ENCODE measurements at regions not wholly inside any gene's neighbourhood (a gene's known extent, or its start where the extent isn't known, plus 50 kb on each side); places are given as distances from the start of the nearest gene placed in this dataset.

DNA sequence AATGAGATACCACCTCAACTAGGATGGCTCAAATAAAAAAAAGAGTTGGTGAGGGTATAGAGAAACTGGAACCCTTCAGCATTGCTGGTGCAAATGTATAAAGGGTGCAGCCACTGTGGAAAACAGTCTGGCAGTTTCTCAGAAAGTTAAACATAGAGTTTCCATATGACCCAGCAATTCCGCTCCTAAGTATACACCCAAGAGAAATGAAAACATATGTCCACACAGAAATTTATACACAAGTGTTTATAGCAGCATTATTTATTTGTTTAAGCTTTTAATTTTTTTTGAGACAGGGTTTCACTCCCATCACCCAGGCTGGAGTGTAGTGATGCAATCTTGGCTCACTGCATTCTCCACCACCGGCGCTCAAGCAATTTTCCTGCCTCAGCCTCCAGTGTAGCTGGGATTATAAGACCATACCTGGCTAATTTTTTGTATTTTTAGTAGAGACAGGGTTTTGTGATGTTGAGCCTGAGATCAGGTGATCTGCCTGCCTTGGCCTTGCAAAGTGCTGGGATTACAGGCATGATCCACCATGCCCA, 118.2 kb upstream of the KIF5B start:
- H3K27ac ChIP-seq (ENCODE audit: low read length) = no peak overlapping the region
- DNase-seq = no peak
- peaks cover 9% of the 10 kb centered on the region for H3K9me3 ChIP-seq (ENCODE audit: control insufficient read depth, low read depth, low read length)
- H3K4me1 ChIP-seq (ENCODE audit: control insufficient read depth, insufficient read depth, low read length) = no peaks in the 10 kb centered on the region
- H3K27me3 ChIP-seq (ENCODE audit: control insufficient read depth, insufficient read depth, low read length) = no peaks in the 10 kb centered on the region
- no peaks in the 10 kb centered on the region for H3K36me3 ChIP-seq (ENCODE audit: control insufficient read depth, insufficient read depth, low read length)
- H3K4me3 ChIP-seq (ENCODE audit: low read length) = no peak overlapping the region
- no CpG with 5 or more reads among the region's 3 CpGs for WGBS (ENCODE audit: insufficient coverage, low lambda C conversion rate)

DNA sequence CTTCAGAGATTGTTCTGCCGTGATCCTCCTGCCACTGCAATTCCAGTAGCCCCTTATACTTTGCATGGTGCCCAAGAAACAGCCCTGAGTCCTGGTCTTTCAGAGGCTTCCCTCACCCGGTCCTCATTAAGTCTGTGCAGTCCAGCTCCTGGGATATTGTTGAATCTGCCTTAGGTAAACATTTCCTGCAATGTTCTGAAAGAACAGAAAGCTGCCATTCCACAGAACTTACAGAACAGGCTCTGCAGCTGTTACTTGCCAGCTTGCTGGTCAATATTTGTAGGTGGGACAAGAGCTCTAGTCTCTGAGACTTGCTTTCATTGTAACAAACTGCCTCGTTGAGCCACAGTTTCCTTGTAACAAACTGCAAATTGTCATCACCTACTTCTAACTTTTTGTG, 115.0 kb upstream of the KIF5B start:
- no peak overlapping the region for H3K4me3 ChIP-seq (ENCODE audit: low read length)
- no peaks in the 10 kb centered on the region for H3K36me3 ChIP-seq (ENCODE audit: control insufficient read depth, insufficient read depth, low read length)
- no CpG with 5 or more reads among the region's 3 CpGs for WGBS (ENCODE audit: insufficient coverage, low lambda C conversion rate)
- peaks cover 9% of the 10 kb centered on the region for H3K9me3 ChIP-seq (ENCODE audit: control insufficient read depth, low read depth, low read length)
- H3K27ac ChIP-seq (ENCODE audit: low read length) = no peak overlapping the region
- no peaks in the 10 kb centered on the region for H3K27me3 ChIP-seq (ENCODE audit: control insufficient read depth, insufficient read depth, low read length)
- no peaks in the 10 kb centered on the region for H3K4me1 ChIP-seq (ENCODE audit: control insufficient read depth, insufficient read depth, low read length)
- DNase-seq = peak; percentile 21 to 53

DNA sequence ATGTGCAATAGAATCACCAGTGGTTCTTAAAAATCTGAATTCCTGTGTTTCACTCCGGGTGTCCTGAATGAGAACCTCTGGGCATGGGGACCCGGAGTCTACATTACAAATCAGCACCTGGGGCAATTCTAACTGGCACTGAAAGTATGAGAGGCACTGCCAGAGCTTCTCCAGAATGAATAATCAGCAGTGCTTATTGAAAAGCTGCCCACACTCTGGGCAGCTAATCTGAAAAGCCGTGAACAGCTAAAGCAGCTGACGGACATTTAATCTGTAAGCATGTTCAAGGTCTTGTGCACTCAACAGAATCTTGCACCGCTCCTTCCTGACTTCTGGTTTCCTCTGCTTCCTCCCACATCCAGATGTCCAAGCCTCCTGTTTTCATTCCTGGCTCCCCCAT, 113.3 kb upstream of the KIF5B start:
- H3K27me3 ChIP-seq (ENCODE audit: control insufficient read depth, insufficient read depth, low read length) = no peaks in the 10 kb centered on the region
- WGBS (ENCODE audit: insufficient coverage, low lambda C conversion rate) = no CpG with 5 or more reads among the region's 5 CpGs
- no peak for DNase-seq
- no peaks in the 10 kb centered on the region for H3K36me3 ChIP-seq (ENCODE audit: control insufficient read depth, insufficient read depth, low read length)
- peaks cover 8% of the 10 kb centered on the region for H3K9me3 ChIP-seq (ENCODE audit: control insufficient read depth, low read depth, low read length)
- H3K4me3 ChIP-seq (ENCODE audit: low read length) = no peak overlapping the region
- no peak overlapping the region for H3K27ac ChIP-seq (ENCODE audit: low read length)
- H3K4me1 ChIP-seq (ENCODE audit: control insufficient read depth, insufficient read depth, low read length) = peaks cover 5% of the 10 kb centered on the region

DNA sequence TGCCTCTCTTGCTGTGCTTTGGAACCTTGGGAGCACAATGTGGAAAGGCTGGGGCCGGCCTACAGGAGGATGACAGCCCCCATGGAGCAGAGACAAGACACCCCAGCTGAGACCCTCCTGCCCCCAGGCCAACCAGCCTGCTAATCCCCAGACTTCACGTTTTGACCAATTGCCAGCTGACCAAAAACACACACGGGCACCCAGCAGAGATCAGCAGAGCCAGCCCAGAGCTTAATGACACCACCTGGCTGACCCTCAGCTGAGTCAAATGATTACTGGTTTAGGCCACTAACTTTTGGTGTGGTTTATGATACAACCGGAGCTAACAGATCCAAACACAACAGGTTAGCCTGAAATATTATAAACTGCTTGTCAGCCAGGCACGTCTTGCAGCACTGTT, 111.2 kb upstream of the KIF5B start:
- Histone ChIP-seq H3K36me3 (ENCODE audit: control insufficient read depth, insufficient read depth, low read length) (no peaks in the 10 kb centered on the region), H3K9me3 (ENCODE audit: control insufficient read depth, low read depth, low read length) (no peaks in the 10 kb centered on the region), H3K4me1 (ENCODE audit: control insufficient read depth, insufficient read depth, low read length) (peaks cover 17% of the 10 kb centered on the region), H3K27me3 (ENCODE audit: control insufficient read depth, insufficient read depth, low read length) (no peaks in the 10 kb centered on the region), H3K27ac (ENCODE audit: low read length) (no peak overlapping the region), H3K4me3 (ENCODE audit: low read length) (no peak overlapping the region)
- no peak for DNase-seq
- WGBS (ENCODE audit: insufficient coverage, low lambda C conversion rate) = no CpG with 5 or more reads among the region's 5 CpGs

DNA sequence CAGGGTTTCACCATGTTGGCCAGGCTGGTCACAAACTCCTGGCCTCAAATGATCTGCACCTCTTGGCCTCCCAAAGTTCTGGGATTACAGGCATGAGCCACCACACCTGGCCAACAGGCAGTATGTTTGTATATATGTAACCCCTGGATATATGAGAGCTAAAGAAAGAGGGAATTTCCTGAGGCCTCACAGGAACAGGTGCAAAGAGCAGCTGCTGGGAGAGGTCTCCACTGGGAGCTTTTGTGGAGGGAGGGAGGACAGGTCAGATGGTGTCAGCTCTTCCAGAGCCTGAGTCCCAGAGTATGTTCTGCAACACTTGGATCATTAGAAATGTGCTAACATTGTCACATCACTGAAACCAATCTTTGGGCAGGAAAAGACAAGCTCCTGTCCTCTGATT, 110.1 kb upstream of the KIF5B start:
- no peaks in the 10 kb centered on the region for H3K27me3 ChIP-seq (ENCODE audit: control insufficient read depth, insufficient read depth, low read length)
- H3K4me1 ChIP-seq (ENCODE audit: control insufficient read depth, insufficient read depth, low read length) = peaks cover 17% of the 10 kb centered on the region
- H3K27ac ChIP-seq (ENCODE audit: low read length) = no peak overlapping the region
- DNase-seq = peak; percentile 50 to 77
- H3K4me3 ChIP-seq (ENCODE audit: low read length) = no peak overlapping the region
- no peaks in the 10 kb centered on the region for H3K9me3 ChIP-seq (ENCODE audit: control insufficient read depth, low read depth, low read length)
- H3K36me3 ChIP-seq (ENCODE audit: control insufficient read depth, insufficient read depth, low read length) = no peaks in the 10 kb centered on the region

DNA sequence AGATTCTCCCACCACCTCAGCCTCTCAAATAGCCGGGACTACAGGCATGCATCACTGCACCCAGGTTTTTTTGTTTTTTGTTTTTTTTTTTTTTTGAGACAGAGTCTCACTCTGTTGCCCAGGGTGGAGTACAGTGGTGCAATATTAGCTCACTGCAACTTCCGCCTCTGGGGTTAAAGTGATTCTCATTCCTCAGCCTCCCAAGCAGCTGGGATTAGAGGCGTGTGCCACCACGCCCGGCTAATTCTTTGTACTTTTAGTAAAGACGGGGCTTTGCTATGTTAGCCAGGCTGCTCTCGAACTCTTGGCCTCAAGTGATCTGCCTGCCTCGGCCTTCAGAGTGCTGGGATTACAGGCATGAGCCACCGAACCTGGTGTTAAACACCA, 107.5 kb upstream of the KIF5B start:
- WGBS (ENCODE audit: insufficient coverage, low lambda C conversion rate) = 43% methylated on average over 1 of the region's 9 CpGs
- Histone ChIP-seq H3K36me3 (ENCODE audit: control insufficient read depth, insufficient read depth, low read length) (no peaks in the 10 kb centered on the region), H3K4me1 (ENCODE audit: control insufficient read depth, insufficient read depth, low read length) (peaks cover 17% of the 10 kb centered on the region), H3K27me3 (ENCODE audit: control insufficient read depth, insufficient read depth, low read length) (no peaks in the 10 kb centered on the region), H3K27ac (ENCODE audit: low read length) (peak overlapping the region; percentile 59), H3K9me3 (ENCODE audit: control insufficient read depth, low read depth, low read length) (no peaks in the 10 kb centered on the region), H3K4me3 (ENCODE audit: low read length) (no peak overlapping the region)
- peak; percentile 50 to 58 for DNase-seq

DNA sequence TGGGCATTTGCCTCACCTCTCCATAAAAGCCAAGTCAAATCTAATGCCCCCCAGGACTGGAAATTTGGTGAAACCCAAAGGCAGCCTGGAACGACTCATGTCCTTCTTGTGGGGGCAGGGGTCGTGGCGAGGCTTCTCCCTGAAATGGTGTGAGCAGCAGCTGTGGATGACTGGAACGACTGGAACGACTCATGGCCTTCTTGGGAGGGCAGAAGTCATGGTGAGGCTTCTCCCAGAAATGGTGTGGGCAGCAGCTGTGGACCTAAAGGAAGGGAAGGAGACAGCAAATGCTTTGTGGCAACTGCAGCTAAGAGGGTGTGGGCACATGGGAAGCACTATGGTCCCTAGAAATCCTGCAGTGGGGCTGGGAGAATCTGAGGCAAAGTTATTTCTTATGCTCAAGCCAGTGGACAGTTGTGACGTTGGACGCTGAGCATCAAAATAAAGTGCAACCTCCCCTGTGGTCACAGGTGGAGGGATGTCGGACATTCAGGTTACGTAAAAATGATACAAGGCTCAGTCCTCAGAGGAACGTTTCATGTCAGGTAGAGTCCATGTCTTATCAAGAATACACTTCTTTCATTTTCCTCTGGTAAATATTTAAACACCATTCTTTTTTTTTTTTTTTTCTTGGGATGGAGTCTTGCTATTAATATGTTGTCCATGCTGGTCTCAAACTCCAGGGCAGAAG, 107.0 kb upstream of the KIF5B start:
- Histone ChIP-seq H3K27me3 (ENCODE audit: control insufficient read depth, insufficient read depth, low read length) (no peaks in the 10 kb centered on the region), H3K36me3 (ENCODE audit: control insufficient read depth, insufficient read depth, low read length) (no peaks in the 10 kb centered on the region), H3K4me1 (ENCODE audit: control insufficient read depth, insufficient read depth, low read length) (peaks cover 17% of the 10 kb centered on the region), H3K4me3 (ENCODE audit: low read length) (no peak overlapping the region), H3K9me3 (ENCODE audit: control insufficient read depth, low read depth, low read length) (no peaks in the 10 kb centered on the region), H3K27ac (ENCODE audit: low read length) (peak overlapping the region; percentile 59)
- DNase-seq = peak; percentile 32 to 79
- no CpG with 5 or more reads among the region's 10 CpGs for WGBS (ENCODE audit: insufficient coverage, low lambda C conversion rate)

DNA sequence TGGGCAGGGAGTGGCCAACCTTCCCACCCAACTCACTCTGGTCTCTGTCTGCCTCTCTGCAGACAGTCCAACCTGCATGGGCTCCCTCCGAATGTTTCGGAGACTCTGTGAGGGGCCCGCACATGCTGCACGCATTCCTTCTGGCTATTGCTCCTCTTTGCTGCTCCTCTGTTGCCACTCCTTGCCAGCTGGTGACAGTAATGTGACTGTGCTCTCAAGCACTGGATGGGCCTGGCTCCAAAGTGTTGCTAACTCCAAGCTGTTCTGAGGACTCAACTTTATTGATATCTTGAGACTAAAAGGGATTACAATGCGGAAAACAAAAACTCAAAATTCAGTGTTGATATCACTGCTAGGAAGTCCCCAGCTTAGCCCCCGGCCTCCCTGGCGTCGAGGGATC, 105.4 kb upstream of the KIF5B start:
- peaks cover 17% of the 10 kb centered on the region for H3K4me1 ChIP-seq (ENCODE audit: control insufficient read depth, insufficient read depth, low read length)
- H3K27ac ChIP-seq (ENCODE audit: low read length) = no peak overlapping the region
- no peaks in the 10 kb centered on the region for H3K36me3 ChIP-seq (ENCODE audit: control insufficient read depth, insufficient read depth, low read length)
- no peak for DNase-seq
- no peaks in the 10 kb centered on the region for H3K27me3 ChIP-seq (ENCODE audit: control insufficient read depth, insufficient read depth, low read length)
- no CpG with 5 or more reads among the region's 8 CpGs for WGBS (ENCODE audit: insufficient coverage, low lambda C conversion rate)
- no peak overlapping the region for H3K4me3 ChIP-seq (ENCODE audit: low read length)
- H3K9me3 ChIP-seq (ENCODE audit: control insufficient read depth, low read depth, low read length) = no peaks in the 10 kb centered on the region

DNA sequence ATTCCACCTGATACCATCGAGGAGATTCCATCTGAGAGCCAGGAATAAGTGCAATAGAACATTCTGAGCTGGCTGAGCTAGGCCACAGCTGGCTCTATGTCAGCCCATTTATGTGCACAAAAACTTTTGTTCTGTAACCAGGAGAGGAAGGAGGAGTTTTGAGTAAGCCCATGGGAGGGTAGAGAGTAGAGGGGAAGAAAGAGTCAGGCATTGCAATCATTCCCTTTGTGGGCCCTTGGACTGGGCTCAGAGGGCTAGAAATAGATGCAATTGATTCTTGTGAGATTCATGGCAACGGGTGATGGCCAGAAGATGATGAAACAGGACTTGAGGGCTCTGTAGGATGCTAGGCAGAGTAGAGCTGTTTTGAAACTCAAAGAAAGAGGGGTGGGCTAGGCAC, 104.6 kb upstream of the KIF5B start:
- Histone ChIP-seq H3K27me3 (ENCODE audit: control insufficient read depth, insufficient read depth, low read length) (no peaks in the 10 kb centered on the region), H3K4me1 (ENCODE audit: control insufficient read depth, insufficient read depth, low read length) (peaks cover 15% of the 10 kb centered on the region), H3K27ac (ENCODE audit: low read length) (no peak overlapping the region), H3K9me3 (ENCODE audit: control insufficient read depth, low read depth, low read length) (no peaks in the 10 kb centered on the region), H3K36me3 (ENCODE audit: control insufficient read depth, insufficient read depth, low read length) (no peaks in the 10 kb centered on the region), H3K4me3 (ENCODE audit: low read length) (no peak overlapping the region)
- no peak for DNase-seq
- no CpG with 5 or more reads among the region's 2 CpGs for WGBS (ENCODE audit: insufficient coverage, low lambda C conversion rate)

DNA sequence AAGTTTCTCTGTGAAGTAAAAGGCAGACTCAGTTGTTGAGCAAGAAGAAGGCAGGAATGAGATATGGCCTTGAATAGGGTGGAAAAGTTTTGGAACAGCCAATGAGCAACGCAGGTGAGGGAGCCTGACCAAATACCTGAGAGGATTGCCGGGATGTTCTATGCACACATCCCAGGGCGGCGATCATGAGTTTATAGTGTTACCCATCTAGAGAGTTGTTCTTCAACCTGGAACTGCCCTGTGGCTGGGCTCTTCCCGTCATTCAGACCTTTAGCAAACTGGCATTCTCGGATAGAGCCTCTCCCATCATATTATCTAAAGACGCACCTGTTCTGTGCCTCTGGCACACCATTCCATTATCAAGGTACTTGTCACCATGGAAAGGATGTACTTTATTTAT, 103.0 kb upstream of the KIF5B start:
- Histone ChIP-seq H3K27me3 (ENCODE audit: control insufficient read depth, insufficient read depth, low read length) (no peaks in the 10 kb centered on the region), H3K4me1 (ENCODE audit: control insufficient read depth, insufficient read depth, low read length) (peaks cover 12% of the 10 kb centered on the region), H3K36me3 (ENCODE audit: control insufficient read depth, insufficient read depth, low read length) (no peaks in the 10 kb centered on the region), H3K9me3 (ENCODE audit: control insufficient read depth, low read depth, low read length) (no peaks in the 10 kb centered on the region), H3K4me3 (ENCODE audit: low read length) (no peak overlapping the region), H3K27ac (ENCODE audit: low read length) (no peak overlapping the region)
- WGBS (ENCODE audit: insufficient coverage, low lambda C conversion rate) = no CpG with 5 or more reads among the region's 7 CpGs
- DNase-seq = no peak

DNA sequence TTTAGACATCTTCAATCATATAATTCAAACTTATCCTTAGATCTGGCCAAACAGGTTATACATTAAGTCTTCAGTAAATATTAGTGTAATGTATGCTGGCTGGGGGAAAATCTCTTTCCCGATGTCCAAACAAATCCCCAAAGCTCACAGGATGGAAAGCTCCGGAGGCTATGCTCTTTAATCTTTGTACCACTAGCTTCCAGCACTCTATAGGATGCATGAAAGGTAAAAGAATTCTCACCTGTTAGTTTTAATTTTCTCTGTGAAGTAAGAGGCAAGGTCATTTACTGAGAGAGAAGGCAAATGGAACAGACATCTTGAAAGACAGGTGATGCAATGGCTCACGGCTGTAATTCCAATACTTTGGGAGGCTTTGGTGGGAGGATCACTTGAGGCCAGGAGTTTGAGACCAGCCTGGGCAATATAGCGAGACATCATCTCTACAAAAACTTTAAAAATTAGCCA, 99.8 kb upstream of the KIF5B start:
- no peaks in the 10 kb centered on the region for H3K9me3 ChIP-seq (ENCODE audit: control insufficient read depth, low read depth, low read length)
- no peak for DNase-seq
- H3K4me1 ChIP-seq (ENCODE audit: control insufficient read depth, insufficient read depth, low read length) = no peaks in the 10 kb centered on the region
- H3K27me3 ChIP-seq (ENCODE audit: control insufficient read depth, insufficient read depth, low read length) = no peaks in the 10 kb centered on the region
- no peaks in the 10 kb centered on the region for H3K36me3 ChIP-seq (ENCODE audit: control insufficient read depth, insufficient read depth, low read length)
- no peak overlapping the region for H3K4me3 ChIP-seq (ENCODE audit: low read length)
- H3K27ac ChIP-seq (ENCODE audit: low read length) = no peak overlapping the region
- no CpG with 5 or more reads among the region's 4 CpGs for WGBS (ENCODE audit: insufficient coverage, low lambda C conversion rate)
